PC-3 (cell line): ENCODE measurements at regions not wholly inside any gene's neighbourhood (a gene's known extent, or its start where the extent isn't known, plus 50 kb on each side); places are given as distances from the start of the nearest gene placed in this dataset.

Source experiments
- CTCF ChIP-seq: fragments of 300-600 bp; sonication (generic); conservative IDR thresholded peaks from 2 replicates; pipeline ENCODE4 v1.5.1; 2017; ENCODE audit warnings: antibody characterized with exemption, low read depth, mild to moderate bottlenecking, low read length
- EZH2 ChIP-seq: fragments of 300-600 bp; sonication (generic); IDR thresholded peaks from one replicate; pipeline ENCODE4 v1.6.1; 2017; ENCODE audit warnings: antibody characterized with exemption, mild to moderate bottlenecking, low read length; ENCODE audit not compliant: unreplicated experiment

- no peak for TF ChIP-seq EZH2
- TF ChIP-seq CTCF: no peak
These were observed 272.4 kb downstream of the CDK5RAP2 start for GRCh38 chr9:120307599-120307998.
